ENCODE measurements at regions not wholly inside any gene's neighbourhood (a gene's known extent, or its start where the extent isn't known, plus 50 kb on each side); places are given as distances from the start of the nearest gene placed in this dataset.
A peak's percentile ranks its signal among the peaks of the same experiment; 100 is the strongest.

GRCh38 chr9:73079326-73079725 is 72.3 kb upstream of the ANXA1 start:
- 78 to 94% methylated on average over 1 of the region's 1 CpG for WGBS, 2 donors

GRCh38 chr9:73077625-73078030 is 74.0 kb upstream of the ANXA1 start:
- intact Hi-C loops (cut with DNase I) = no loop called here
- H3K9me3 ChIP-seq = no peaks in the 10 kb centered on the region
- no peaks in the 10 kb centered on the region for H3K27me3 ChIP-seq
- H3K36me3 ChIP-seq = no peaks in the 10 kb centered on the region
- DNase-seq = no peak
- peaks cover 3 to 8% of the 10 kb centered on the region in 2 donors for H3K4me1 ChIP-seq
- H3K4me3 ChIP-seq (replicated peaks in 1 of 3) = no peak overlapping the region
- H3K27ac ChIP-seq = no peak overlapping the region
- TF ChIP-seq CTCF (IDR thresholded peaks at IDR 0.05) (no peak), POLR2A (IDR thresholded peaks at IDR 0.05) (no peak)

More at GRCh38 chr9:73079326-73079725, 72.3 kb upstream of the ANXA1 start:
- DNase-seq = no peak
- H3K4me1 ChIP-seq = peaks cover 0 to 3% of the 10 kb centered on the region in 2 donors
- no peaks in the 10 kb centered on the region for H3K27me3 ChIP-seq
- intact Hi-C loops (cut with DNase I) = no loop called here
- H3K9me3 ChIP-seq = no peaks in the 10 kb centered on the region
- peak in 2 of 6 experiments; percentile 28 to 30 for TF ChIP-seq CTCF (IDR thresholded peaks at IDR 0.05)
- TF ChIP-seq POLR2A (IDR thresholded peaks at IDR 0.05) = no peak
- no peak overlapping the region for H3K27ac ChIP-seq
- H3K4me3 ChIP-seq (replicated peaks in 1 of 3) = no peak overlapping the region
- H3K36me3 ChIP-seq = no peaks in the 10 kb centered on the region

- no peaks in the 10 kb centered on the region for H3K27me3 ChIP-seq
- H3K4me1 ChIP-seq = peaks cover 3 to 8% of the 10 kb centered on the region in 2 donors
- H3K36me3 ChIP-seq = no peaks in the 10 kb centered on the region
- H3K27ac ChIP-seq = no peak overlapping the region
- DNase-seq = no peak
- H3K9me3 ChIP-seq = no peaks in the 10 kb centered on the region
- TF ChIP-seq CTCF (IDR thresholded peaks at IDR 0.05) (no peak), POLR2A (IDR thresholded peaks at IDR 0.05) (no peak)
- H3K4me3 ChIP-seq (replicated peaks in 1 of 3) = no peak overlapping the region
- intact Hi-C loops (cut with DNase I) = no loop called here
Observed at GRCh38 chr9:73076970-73077369, 74.7 kb upstream of the ANXA1 start.

- 71 to 75% methylated on average over 2 of the region's 2 CpGs for WGBS, 2 donors
- TF ChIP-seq POLR2A (IDR thresholded peaks at IDR 0.05) (no peak), CTCF (IDR thresholded peaks at IDR 0.05) (no peak)
- intact Hi-C loops (cut with DNase I) = no loop called here
- no peaks in the 10 kb centered on the region for H3K36me3 ChIP-seq
- no peak for DNase-seq
- no peaks in the 10 kb centered on the region for H3K9me3 ChIP-seq
- peaks cover 0 to 8% of the 10 kb centered on the region in 2 donors for H3K4me1 ChIP-seq
- H3K27me3 ChIP-seq = no peaks in the 10 kb centered on the region
- no peak overlapping the region for H3K27ac ChIP-seq
- no peak overlapping the region for H3K4me3 ChIP-seq (replicated peaks in 1 of 3)
Observed at GRCh38 chr9:73074176-73074708, 77.4 kb upstream of the ANXA1 start.

GRCh38 chr9:73073337-73074175 is 78.1 kb upstream of the ANXA1 start:
- intact Hi-C loops (cut with DNase I) = no loop called here
- H3K27me3 ChIP-seq = no peaks in the 10 kb centered on the region
- H3K27ac ChIP-seq = no peak overlapping the region
- H3K36me3 ChIP-seq = no peaks in the 10 kb centered on the region
- TF ChIP-seq CTCF (IDR thresholded peaks at IDR 0.05) (no peak), POLR2A (IDR thresholded peaks at IDR 0.05) (no peak)
- H3K9me3 ChIP-seq = no peaks in the 10 kb centered on the region
- H3K4me3 ChIP-seq (replicated peaks in 1 of 3) = no peak overlapping the region
- DNase-seq = no peak
- 86 to 89% methylated on average over 5 of the region's 5 CpGs for WGBS, 2 donors
- H3K4me1 ChIP-seq = peaks cover 0 to 8% of the 10 kb centered on the region in 2 donors

Measured in thyroid gland (tissue), 4 donors.